Keratinocyte (primary cell): ENCODE measurements at regions not wholly inside any gene's neighbourhood (a gene's known extent, or its start where the extent isn't known, plus 50 kb on each side); places are given as distances from the start of the nearest gene placed in this dataset.

Experiments used
- DNase-seq: peaks from one replicate; pipeline ENCODE4 v3.0.0-alpha.2; 2011; ENCODE audit warnings: low read depth, missing footprints, low spot score
- FAIRE-seq: peaks from 2 replicates; lab custom pipeline; 2011; peaks lifted over from hg19 to GRCh38; lab: Jason Lieb, UNC
- H2AFZ ChIP-seq: 2 replicates; pipeline ENCODE4 v1.6.0; 2012; ENCODE audit warnings: low read length, control low read depth, inconsistent platforms; ENCODE audit not compliant: control insufficient read depth
- H3K27ac ChIP-seq: 2 replicates; pipeline ENCODE4 v1.5.1; 2011; ENCODE audit warnings: low read length; ENCODE audit not compliant: control insufficient read depth, insufficient read depth
- H3K27me3 ChIP-seq: 3 replicates; pipeline ENCODE4 v1.6.0; 2011; ENCODE audit warnings: low read length; ENCODE audit not compliant: control insufficient read depth, insufficient read depth; ENCODE audit errors: extremely low read depth
- H3K36me3 ChIP-seq, 2 experiments: 2 replicates in 1 of 2; 3 replicates in 1 of 2; pipeline ENCODE4 v1.5.1; 2011; ENCODE audit warnings: low read length in 2 of 2, mild to moderate bottlenecking in 1 of 2; ENCODE audit not compliant: control insufficient read depth in 2 of 2, insufficient read depth in 2 of 2; ENCODE audit errors: extremely low read depth in 1 of 2
- H3K4me1 ChIP-seq: 3 replicates; pipeline ENCODE4 v1.5.1; 2011; ENCODE audit warnings: low read length; ENCODE audit not compliant: control insufficient read depth, insufficient read depth; ENCODE audit errors: extremely low read depth
- H3K4me2 ChIP-seq: 3 replicates; pipeline ENCODE4 v1.6.0; 2011; ENCODE audit warnings: low read depth, low read length; ENCODE audit not compliant: control insufficient read depth, insufficient read depth; ENCODE audit errors: extremely low read depth
- H3K4me3 ChIP-seq, 3 experiments: fragments of 200-600 bp in 1 of 3; sonication (generic) in 1 of 3; 2 replicates in 2 of 3; 3 replicates in 1 of 3; pipeline ENCODE4 v1.5.1; 2011 to 2016; ENCODE audit warnings: low read length in 3 of 3, mild to moderate bottlenecking in 3 of 3, control low read depth in 2 of 3, inconsistent platforms in 1 of 3, low read depth in 1 of 3, mixed read lengths in 1 of 3, mixed run types in 1 of 3, moderate library complexity in 1 of 3; ENCODE audit not compliant: control insufficient read depth in 2 of 3, insufficient read depth in 2 of 3; ENCODE audit errors: extremely low read depth in 1 of 3
- H3K79me2 ChIP-seq: 2 replicates; pipeline ENCODE4 v1.6.0; 2012; ENCODE audit warnings: low read length; ENCODE audit not compliant: control insufficient read depth, insufficient read depth
- H3K9ac ChIP-seq: 3 replicates; pipeline ENCODE4 v1.6.0; 2011; ENCODE audit warnings: low read length; ENCODE audit not compliant: control insufficient read depth, insufficient read depth; ENCODE audit errors: extremely low read depth
- H3K9me1 ChIP-seq: 3 replicates; pipeline ENCODE4 v1.6.0; 2011; ENCODE audit warnings: low read length; ENCODE audit not compliant: control insufficient read depth, insufficient read depth; ENCODE audit errors: extremely low read depth
- H3K9me3 ChIP-seq: 2 replicates; pipeline ENCODE4 v1.5.1; 2012; ENCODE audit warnings: low read depth, low read length; ENCODE audit not compliant: control insufficient read depth
- H4K20me1 ChIP-seq: 3 replicates; pipeline ENCODE4 v1.6.0; 2011; ENCODE audit warnings: low read length; ENCODE audit not compliant: control insufficient read depth, insufficient read depth; ENCODE audit errors: extremely low read depth
- CTCF ChIP-seq, 3 experiments: IDR thresholded peaks in 1 of 3; conservative IDR thresholded peaks in 1 of 3; optimal IDR thresholded peaks in 1 of 3; 2 replicates in 2 of 3; 3 replicates in 1 of 3; pipeline versions ENCODE3 to v1.5.1; 2011; ENCODE audit warnings: low read length in 3 of 3, mild to moderate bottlenecking in 3 of 3, moderate library complexity in 2 of 3, control low read depth in 1 of 3, inconsistent platforms in 1 of 3; ENCODE audit not compliant: insufficient read depth in 2 of 3; ENCODE audit errors: extremely low read depth in 1 of 3
- EZH2 ChIP-seq: IDR thresholded peaks from one replicate; pipeline ENCODE4 v1.6.1; 2012; ENCODE audit warnings: inconsistent platforms, mild to moderate bottlenecking, low read length, moderate library complexity
- dilution Hi-C: fragments of 300-500 bp; cut with MboI; formaldehyde crosslinking; loops from one replicate; pipeline ENCODE4 v1.7.0; 2020; ENCODE audit warnings: low sequenced_read_pairs; ENCODE audit not compliant: extremely low pct_ligation_motif_present

GRCh38 chr6:133786016-133786415, 102.9 kb upstream of the TCF21 start:
- Histone ChIP-seq H3K9ac (no peak overlapping the region), H4K20me1 (no peaks in the 10 kb centered on the region), H3K36me3 (no peaks in the 10 kb centered on the region), H3K4me1 (no peaks in the 10 kb centered on the region), H2AFZ (no peak overlapping the region), H3K27ac (no peak overlapping the region), H3K27me3 (no peaks in the 10 kb centered on the region), H3K9me3 (no peaks in the 10 kb centered on the region), H3K4me3 (no peak overlapping the region), H3K79me2 (no peaks in the 10 kb centered on the region), H3K9me1 (no peaks in the 10 kb centered on the region), H3K4me2 (no peak overlapping the region)
- dilution Hi-C loops: no loop called here
- DNase-seq (no peak), FAIRE-seq (no peak)
- no peak for TF ChIP-seq CTCF (optimal IDR thresholded peaks at IDR 0.05 in 1 of 3, IDR thresholded peaks at IDR 0.05 in 1 of 3, conservative IDR thresholded peaks at IDR 0.05 in 1 of 3; ENCODE audit: extremely low read depth in 1 of 3, insufficient read depth in 2 of 3, low read length in 3 of 3)
- no peak for TF ChIP-seq EZH2

DNA sequence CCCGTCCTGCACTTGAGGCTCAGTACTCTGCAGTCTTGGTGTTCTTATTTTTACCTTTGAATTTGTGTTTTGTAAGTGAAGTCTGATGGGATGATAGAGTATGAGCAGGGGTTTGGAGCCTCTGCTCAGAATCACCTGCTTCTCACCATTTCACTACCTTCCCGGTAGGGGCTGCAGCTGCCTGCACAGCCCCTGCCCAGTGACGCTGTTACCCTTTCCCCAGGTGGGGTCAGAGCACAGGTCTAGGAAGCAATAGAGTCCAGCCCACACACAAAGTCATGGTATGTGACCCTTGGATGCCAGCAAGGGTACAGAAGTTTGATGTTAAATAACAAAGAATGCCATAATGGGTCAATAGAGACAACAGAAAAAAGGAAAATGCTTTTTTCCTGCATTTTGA, 101.8 kb upstream of the TCF21 start:
- H3K4me1 ChIP-seq: no peaks in the 10 kb centered on the region
- H3K9ac ChIP-seq: no peak overlapping the region
- no peak for FAIRE-seq
- TF ChIP-seq EZH2 (no peak), CTCF (optimal IDR thresholded peaks at IDR 0.05 in 1 of 3, IDR thresholded peaks at IDR 0.05 in 1 of 3, conservative IDR thresholded peaks at IDR 0.05 in 1 of 3; ENCODE audit: extremely low read depth in 1 of 3, insufficient read depth in 2 of 3, low read length in 3 of 3) (no peak)
- H3K9me1 ChIP-seq: no peaks in the 10 kb centered on the region
- no peak overlapping the region for H3K4me3 ChIP-seq
- no peak overlapping the region for H3K27ac ChIP-seq
- H3K79me2 ChIP-seq: no peaks in the 10 kb centered on the region
- H4K20me1 ChIP-seq: no peaks in the 10 kb centered on the region
- no peak for DNase-seq
- no peaks in the 10 kb centered on the region for H3K9me3 ChIP-seq
- H3K36me3 ChIP-seq: no peaks in the 10 kb centered on the region
- dilution Hi-C loops: no loop called here
- H3K27me3 ChIP-seq: no peaks in the 10 kb centered on the region
- H2AFZ ChIP-seq: no peak overlapping the region
- no peak overlapping the region for H3K4me2 ChIP-seq
